HG02938 (cell line): ENCODE measurements at regions not wholly inside any gene's neighbourhood (a gene's known extent, or its start where the extent isn't known, plus 50 kb on each side); places are given as distances from the start of the nearest gene placed in this dataset.

Experiments used
- ATAC-seq: cut with Tn5 transposase; IDR thresholded peaks from one replicate; pipeline ENCODE4 v1.9.1; 2021; ENCODE audit warnings: mild to moderate bottlenecking, moderate library complexity; ENCODE audit not compliant: unreplicated experiment

DNA sequence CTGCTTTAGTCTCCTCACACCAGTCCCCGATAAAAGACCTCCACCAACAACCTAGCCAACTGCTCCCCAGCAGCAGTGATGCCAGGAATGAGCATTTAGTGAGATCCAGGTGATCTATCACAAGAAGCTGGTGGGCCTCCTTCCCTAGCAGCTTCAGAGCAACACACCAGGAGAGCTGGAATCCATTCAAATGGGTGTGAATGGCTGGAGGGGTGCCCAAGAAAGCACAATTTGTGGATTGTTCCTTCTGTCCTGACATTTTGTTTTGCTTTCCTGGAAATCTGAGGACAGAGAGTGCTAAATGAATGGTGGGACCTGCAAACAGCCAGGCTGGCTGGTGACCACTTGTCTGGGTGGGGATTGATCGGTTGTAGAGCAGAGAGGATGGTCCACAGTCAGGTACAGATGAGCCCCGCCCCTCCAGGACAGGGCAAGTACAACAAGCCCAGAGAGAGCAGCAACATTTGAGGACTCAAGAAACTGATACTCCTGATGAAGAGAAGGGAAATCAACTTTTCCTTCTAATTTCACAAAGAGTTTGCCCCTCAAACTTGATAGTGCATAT, 316.8 kb downstream of the VPS13C start:
- no peak for ATAC-seq

DNA sequence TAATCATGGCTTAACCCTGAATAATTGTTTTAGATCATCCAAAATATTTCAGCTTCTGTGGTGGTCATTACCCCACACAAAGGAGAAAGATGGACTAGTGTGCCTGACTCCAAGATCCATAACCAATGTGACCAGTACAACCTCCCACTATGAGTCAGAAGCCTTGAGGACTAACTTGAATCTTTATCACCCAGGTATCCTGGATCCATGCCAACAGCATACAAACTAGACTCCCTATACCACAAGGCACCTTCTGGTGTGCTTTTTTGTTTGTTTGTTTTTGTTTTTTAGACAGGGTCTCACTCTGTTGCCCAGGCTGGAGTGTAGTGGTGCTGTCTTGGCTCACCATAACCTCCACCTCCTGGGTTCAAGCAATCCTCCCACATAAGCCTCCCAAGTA, 317.7 kb downstream of the VPS13C start:
- ATAC-seq: no peak

DNA sequence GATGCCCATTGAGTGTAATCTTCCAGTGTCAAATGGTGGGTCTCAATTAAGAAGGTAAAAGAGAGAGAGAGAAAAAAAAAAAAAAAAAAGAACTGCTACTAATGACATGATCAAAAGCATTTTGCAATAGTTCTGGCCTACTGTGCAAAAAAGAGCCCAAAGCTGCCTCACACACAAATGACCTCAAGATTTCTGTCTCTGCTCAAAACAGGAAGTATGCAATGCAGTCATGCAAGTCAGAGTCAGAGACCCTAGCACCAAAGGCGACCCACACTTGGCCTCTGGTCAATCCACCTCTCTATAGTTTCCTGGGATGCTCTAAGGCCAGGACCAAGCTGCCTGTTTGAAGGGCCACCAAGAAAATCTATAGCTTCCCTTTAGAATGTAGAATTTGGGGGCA, 323.5 kb downstream of the VPS13C start:
- no peak for ATAC-seq

- no peak for ATAC-seq
These were observed 329.1 kb downstream of the VPS13C start for GRCh38 chr15:61731099-61731498.

DNA sequence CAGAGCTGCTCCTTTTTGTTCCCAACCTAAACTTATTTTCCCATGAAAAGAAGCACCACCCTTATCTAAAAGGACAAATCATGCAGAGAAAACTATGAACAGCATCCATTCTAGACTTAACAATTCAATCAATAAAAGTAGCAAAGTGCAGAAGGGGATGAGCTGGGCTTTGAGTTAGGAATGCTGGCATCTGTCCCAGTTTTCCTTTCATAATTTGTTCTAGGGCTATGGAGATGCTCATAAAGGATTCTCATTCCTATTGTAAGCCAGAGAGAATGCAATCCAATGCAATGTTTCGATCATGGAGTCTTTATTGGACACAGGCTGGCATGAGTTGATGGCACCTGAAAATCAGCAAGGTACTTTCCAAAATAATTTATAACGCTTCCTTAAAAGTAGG, 330.6 kb downstream of the VPS13C start:
- ATAC-seq: no peak

DNA sequence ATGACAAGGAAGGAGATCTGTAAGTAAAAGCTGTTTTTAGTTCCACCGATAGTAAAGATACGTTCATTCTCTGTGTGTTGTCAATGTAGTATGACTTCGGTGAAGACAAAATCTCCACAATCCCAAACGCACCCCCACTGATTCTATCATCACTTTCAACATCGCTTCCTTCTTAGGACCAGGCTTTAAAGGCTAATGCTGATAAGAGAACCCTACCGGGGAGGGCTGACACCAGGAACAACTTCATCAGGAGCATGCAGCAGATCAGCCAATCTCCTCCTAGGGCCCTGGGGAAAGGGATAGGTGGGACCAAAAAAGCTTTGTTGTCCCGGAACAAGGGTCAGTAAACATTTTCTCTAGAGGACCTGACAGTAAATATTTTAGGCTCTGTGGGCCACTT, 334.1 kb downstream of the VPS13C start:
- no peak for ATAC-seq

GRCh38 chr15:61725251-61725650, 335.0 kb downstream of the VPS13C start:
- no peak for ATAC-seq

DNA sequence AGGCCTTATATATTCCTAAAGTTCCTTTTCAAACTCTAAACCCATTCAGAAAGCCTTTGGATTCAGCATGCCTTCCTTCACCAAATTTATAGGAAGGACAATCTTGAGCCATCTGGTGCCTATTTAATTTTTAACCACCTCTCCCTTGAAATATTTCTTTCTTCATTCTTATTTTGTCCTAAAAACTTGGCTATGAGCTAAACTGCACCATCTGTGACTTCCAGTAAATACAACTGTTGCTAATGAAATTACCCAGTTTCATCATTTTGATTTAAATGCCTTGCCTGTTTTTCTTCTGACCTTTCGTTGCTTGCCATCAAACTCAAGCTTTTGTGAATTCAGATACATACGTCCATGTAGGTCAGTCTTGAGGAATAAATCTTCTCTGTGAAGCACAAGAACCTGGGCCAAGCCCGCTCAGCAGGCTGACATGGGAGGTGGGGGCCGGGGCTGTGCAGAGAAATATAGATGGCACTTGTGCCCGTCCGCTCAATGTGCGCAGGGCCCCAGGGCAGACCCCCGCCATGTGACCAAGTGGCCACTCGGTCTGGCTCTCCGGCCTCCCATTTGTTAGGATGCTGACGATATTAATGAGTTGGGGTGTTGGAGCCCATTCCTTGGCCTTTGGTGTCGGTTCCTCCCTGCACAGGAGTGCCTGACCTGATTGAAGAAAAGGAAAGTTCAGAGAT, 335.9 kb downstream of the VPS13C start:
- no peak for ATAC-seq

- ATAC-seq: no peak
These were observed 338.8 kb downstream of the VPS13C start for GRCh38 chr15:61721418-61721817.

DNA sequence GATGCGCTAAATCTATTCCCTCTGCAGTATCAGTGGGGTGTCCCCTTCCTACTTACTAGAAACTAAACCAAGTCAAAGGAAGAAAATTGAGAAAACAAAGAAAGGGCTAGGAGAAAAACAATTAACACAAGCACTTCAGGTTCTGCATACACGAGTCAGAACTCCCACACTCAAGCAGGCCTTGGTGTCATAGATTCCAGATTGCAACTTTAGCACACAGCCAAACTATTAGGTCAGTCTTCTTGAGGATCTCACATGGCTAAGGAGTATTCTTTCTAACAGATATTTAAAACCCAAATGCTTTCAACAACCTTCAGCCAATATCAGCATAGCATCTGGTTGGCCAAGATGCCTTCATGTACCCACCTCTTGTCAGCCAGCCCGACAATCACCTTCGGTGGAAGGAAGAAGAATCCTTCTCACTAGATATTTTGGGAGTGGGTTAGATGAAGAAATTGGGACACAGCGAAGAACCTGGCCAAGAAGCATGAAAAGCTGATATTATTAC, 340.0 kb downstream of the VPS13C start:
- ATAC-seq: no peak

GRCh38 chr15:61715082-61715481, 345.2 kb downstream of the VPS13C start:
- ATAC-seq: no peak

DNA sequence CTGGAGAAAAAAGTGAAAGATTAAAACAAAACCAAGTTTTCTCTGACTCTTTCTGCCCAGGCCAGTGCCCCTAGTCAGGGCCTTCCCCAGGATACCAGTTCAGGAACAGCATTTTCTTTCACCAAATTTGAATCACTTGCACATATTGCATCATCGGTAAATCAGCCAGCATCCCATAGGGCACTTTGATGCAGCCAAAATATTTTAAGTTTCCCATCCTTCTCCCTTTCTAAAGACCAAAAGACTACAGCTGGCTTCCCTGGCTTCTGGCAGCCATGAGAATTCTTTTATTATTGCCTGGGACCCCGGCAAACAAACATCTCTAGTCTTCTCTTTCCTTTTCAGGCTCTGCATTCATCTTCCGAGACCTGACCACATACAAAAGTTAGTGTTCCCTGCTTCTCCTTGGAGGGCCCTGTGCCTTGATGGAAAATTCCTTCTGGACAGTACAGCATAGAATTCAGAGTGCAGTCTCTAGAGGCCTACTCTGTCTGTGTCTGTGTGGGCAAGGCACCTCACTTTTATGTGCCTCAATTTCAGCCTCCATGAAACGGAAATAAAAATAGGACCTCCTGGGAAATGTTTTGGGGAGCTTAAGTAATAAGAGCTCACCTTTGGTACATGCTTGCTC, 348.0 kb downstream of the VPS13C start:
- ATAC-seq: no peak

DNA sequence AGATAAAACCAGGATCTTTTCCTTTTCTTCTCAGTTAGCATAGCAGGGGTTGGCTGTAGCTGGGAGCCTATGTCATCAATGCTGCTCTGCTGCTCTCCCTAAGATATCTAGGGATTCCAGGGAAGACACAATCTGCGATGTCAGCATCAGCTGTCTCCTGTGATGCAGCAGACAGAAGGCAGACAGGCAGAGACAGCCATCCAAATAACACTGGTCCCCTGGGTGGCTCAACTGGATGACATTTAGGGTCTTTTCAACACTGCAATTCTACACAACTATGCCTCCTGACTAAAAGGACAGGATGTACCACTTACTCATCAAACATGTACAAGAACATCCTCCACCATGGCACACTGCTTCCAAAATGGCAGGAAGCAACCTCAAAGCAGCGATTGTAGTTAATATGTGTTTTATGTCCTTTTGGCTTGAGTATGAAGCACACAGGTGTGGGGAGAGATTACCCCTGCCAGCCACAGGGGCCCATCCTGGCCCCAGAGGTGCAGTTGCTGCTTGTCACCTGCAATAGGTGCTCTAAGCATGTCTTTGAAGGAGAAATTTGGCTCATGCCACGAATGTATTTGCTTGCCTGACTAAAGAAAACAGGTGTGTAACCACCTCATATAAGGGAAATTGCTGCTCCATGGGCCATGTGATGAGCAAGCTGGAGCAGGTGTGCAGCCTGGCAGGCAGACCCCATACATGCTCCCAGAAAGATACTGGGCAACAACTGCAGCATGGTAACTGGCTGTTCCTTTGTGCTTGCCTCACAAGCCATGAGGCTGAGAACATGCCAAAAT, 357.8 kb downstream of the VPS13C start:
- no peak for ATAC-seq

GRCh38 chr15:61701455-61701854, 358.8 kb downstream of the VPS13C start:
- no peak for ATAC-seq

DNA sequence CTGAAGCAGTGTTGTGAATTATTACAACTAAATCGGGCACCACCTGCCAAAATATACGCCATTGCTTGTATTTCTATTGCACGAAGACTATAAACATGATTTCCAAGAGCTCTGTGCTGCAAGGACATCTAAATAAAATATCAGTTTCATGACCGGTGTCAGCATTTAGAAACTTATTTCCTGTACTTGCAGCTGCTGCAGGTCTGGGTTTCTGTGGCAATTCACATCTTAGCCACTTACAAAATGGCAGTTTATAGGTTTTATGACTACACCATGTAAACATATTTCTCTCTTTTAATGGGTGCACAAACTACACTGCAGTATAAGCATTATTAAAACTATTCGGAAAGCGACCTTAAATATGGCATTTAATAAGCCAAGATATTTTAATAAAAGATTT, 359.4 kb downstream of the VPS13C start:
- no peak for ATAC-seq

GRCh38 chr15:61697796-61698195, 362.5 kb downstream of the VPS13C start:
- no peak for ATAC-seq

DNA sequence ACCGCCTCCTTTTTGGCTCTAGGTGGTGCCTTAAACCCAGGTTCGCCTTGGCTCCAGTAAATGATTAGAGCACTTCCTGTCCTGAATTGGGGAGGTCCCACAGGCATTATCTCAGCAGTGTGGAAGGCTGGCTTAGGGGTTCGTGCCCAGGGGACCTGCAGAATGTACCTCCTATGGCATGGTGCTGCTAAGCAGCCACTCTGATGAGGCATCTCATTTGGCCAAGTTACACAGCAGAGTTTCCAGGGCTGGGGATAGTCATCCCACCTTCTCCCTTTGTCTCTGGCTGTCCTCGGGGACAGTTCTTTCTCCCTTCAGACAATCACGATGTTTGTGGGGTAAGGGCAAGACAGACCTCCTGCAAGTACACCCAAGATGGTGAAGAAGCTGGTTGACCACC, 371.2 kb downstream of the VPS13C start:
- no peak for ATAC-seq

- ATAC-seq: no peak
These were observed 372.6 kb downstream of the VPS13C start for GRCh38 chr15:61687651-61688050.

GRCh38 chr15:61687124-61687523, 373.1 kb downstream of the VPS13C start:
- ATAC-seq: no peak

DNA sequence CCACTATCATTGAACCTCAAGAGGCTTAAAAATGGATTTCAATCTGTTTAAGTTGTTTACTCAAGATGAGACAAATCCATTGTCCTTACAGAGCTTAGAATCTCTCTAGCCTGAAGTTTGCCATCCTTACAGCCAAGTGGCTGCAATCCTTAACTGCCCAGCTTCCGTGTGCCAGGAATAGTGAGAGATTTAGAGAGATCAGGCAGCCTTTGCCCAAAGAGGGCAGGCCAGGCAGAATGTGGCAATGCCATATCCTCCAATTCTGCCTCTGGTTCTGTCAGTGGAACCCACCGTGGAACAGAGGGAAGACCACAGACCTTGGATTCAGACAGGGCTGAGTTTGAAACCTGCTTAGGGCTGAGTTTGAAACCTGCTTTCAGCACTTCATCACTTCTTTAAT, 374.3 kb downstream of the VPS13C start:
- ATAC-seq: no peak

DNA sequence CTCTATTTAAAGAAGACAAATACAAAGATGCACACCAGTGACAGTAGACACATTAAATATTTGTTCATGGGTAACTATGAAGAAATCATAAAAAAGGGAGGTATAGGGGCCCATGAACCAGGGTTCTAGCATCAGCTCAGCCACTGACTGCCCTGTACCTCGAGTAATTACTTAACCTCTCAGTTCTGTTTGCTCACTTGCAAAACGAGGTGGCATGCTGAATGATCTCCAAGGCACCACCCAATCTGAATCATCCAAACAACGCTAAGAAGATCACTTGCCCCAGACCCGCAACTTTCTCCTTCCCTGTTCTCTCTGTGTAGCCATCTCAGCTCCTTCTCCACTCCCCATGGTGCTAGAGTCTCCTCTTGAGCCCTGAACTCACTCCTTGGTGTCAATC, 374.7 kb downstream of the VPS13C start:
- ATAC-seq: no peak
